HK-2 (cell line): ENCODE measurements at regions not wholly inside any gene's neighbourhood (a gene's known extent, or its start where the extent isn't known, plus 50 kb on each side); places are given as distances from the start of the nearest gene placed in this dataset.
"Not testable (repeated sequence)": the region's sequence is repeated elsewhere in the genome, so short reads cannot be mapped to it uniquely, and the experiment has no call there.

Experiments
- DNase-seq: peaks from one replicate; pipeline ENCODE4 v3.0.0-alpha.2; 2018; ENCODE audit not compliant: unreplicated experiment

- DNase-seq = no peak
Measured at GRCh38 chr11:82533628-82534327, 199.9 kb downstream of the FAM181B start.

- DNase-seq = no peak
Measured at GRCh38 chr11:82529936-82530335, 203.7 kb downstream of the FAM181B start.

- DNase-seq = no peak
Measured at GRCh38 chr11:82527081-82527584, 206.5 kb downstream of the FAM181B start.

DNA sequence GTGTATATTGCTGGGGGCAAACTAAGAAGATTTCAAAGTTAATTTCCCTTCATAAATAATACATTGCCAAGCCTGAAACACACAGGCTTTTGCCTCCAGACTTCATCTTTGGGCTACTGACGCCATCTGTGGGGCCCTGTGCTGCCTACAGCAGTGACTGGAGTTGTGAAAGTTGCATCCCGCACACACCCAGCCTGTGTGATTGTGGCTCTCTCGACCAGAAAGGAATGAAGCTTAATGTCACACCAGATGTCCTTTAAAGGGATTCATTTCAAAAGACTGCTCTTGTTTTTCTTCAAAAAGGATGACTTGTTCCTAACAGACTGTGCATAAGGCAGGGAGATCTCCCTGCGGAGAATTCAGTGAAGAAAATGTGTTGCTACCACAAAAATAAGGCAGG is 210.5 kb downstream of the FAM181B start:
- DNase-seq = no peak

DNA sequence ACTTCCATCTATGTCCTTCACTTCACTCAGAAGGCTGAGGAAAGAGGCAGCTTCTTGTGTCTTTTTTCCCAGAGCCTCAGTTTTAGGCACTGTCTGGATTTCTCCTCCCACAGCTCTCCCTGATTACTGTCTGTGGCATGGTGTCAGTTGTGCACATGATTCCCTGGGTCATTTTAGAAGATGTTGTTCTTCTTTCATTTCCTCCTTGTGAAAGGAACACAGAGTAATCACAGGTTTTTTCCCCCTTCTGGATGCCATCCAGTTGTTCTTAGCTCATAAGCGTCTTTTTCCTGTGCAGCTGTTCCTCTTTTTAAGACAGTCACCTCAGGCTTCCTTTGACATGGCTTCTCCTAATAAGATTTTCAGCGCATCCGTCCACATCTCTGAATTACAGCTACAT is 212.2 kb downstream of the FAM181B start:
- no peak for DNase-seq

GRCh38 chr11:82507288-82507687 is 226.4 kb downstream of the FAM181B start:
- no peak for DNase-seq

- DNase-seq = no peak
Measured at GRCh38 chr11:82505379-82505778, 228.3 kb downstream of the FAM181B start.

DNA sequence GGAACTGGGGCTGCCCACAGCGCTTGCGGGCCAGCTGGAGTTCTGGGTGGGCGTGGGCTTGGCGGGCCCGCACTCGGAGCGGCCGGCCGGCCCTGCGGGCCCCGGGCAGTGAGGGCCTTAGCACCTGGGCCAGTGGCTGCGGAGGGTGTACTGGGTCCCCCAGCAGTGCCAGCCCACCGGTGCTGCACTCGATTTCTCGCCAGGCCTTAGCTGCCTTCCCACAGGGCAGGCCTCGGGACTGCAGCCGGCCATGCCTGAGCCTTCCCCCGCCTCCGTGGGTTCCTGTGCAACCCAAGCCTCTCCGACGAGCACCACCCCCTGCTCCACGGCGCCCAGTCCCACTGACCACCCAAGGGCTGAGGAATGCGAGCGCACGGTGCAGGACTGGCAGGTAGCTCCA is 232.5 kb downstream of the FAM181B start:
- DNase-seq = not testable (repeated sequence)

DNA sequence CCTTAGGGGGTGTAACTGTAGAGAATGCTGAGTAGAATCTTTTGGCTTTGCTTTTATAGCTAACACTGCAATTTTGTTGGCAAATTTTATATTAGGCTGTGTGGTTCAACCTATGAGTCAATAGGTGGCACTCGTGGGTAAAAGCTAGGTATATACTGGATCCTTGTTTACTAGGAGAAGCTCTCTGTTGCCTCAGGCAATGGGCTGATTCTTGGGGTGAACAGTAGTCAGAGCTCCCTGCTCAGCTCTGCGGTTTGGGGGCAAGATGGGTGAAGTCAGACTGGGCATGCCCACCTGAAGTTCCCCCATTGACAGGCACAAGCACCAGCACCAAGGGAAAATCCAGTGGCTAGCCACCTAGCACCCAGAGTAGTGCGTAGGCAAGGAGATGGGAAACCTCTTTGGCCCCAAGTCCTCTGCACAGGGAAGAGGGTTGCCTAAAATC is 238.7 kb downstream of the FAM181B start:
- no peak for DNase-seq

- no peak for DNase-seq
Measured at GRCh38 chr11:82474876-82475275, 258.8 kb downstream of the FAM181B start.

DNA sequence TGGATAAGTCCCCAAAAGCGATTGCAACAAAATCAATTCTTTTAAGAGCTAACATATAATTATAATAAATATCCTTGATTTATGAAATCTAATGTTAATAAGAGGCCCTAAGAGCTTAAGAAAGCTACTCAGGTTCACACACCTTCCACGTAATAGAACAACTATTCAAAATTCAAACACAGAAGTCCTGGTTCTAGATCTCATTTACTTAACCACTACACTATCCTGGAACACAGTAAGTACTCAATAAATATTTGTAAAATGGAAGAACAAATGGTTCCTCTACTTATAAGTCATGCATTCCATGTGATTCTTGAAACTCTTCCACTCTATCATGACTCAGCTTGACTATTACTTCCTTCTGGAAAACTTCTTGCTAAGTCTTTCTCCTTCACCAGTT is 268.2 kb downstream of the FAM181B start:
- DNase-seq = no peak

- no peak for DNase-seq
Measured at GRCh38 chr11:82462608-82463242, 270.9 kb downstream of the FAM181B start.

GRCh38 chr11:82458761-82459160 is 274.9 kb downstream of the FAM181B start:
- no peak for DNase-seq

DNA sequence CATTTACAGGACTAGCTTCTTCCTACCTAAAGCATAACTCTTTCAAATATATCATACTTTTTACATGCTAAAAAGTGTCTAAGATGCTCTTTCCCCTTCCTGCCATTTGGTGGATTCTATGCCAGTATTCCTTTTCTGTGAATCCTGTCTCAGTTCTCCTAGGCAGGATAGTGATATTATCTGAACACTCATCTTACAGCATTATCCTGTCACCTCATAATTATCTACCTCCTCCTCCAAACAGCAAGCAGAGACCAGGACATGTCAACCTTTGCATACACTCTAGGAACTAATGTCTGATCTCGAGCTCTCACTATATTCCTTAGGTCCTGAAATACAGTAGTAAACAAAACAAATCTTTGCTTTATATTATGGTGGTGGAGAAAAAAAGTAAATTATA is 275.5 kb downstream of the FAM181B start:
- DNase-seq = no peak

DNA sequence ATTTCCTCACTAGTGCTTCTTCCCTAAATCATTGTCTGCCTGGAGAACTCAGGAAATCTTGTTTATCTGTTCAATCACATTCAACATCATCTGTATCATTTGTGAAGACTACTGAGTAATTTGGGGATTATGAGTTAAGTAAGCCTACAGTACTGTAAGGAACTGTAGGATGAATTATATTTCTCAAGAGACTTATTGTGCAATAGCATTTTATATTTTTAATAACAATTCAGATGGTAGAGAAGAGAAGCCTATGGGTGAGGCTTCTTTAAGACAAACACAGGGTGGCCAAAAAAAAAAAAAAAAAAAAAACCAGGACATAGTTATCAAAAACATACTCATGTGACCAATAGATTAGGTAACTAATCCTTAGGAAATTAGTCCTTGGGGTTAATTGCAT is 282.7 kb downstream of the FAM181B start:
- DNase-seq = no peak

DNA sequence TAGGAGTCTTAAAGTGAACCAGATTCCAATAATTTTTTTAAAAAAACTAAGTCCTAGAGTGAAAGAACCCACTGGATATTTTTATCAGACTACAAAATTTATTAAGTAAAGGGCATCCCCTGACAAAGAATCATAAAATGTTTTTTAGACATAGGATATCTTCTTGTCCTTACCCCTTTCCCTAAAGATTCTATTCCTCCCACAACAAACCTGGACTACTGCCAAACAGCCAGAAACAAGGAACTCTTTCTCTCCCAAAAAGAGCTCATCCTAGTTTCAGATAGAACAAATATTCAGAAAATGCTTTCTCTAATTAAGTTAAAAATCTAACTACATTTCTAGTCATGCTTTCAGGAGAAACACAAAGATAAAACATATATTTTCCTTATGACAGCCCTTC is 327.1 kb downstream of the FAM181B start:
- DNase-seq = no peak

- no peak for DNase-seq
Measured at GRCh38 chr11:82405421-82405820, 328.2 kb downstream of the FAM181B start.

DNA sequence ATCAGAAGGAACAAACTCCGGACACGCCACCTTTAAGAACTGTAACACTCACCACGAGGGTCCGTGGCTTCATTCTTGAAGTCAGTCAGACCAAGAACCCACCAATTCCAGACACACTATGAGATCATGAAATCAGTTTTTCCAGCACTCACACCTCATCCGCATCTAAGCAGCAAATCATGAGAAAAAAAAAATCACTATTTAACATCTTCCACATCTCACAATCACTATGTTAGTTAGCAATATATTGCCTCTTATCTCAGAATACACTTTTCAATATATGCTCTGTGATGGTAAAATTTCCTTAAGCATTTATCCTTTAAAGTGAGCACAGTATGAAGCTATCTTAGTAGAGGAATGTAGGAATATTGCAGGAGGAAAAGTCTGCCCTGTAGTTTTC is 328.7 kb downstream of the FAM181B start:
- DNase-seq = no peak

GRCh38 chr11:82403640-82404305 is 329.9 kb downstream of the FAM181B start:
- DNase-seq = no peak

- no peak for DNase-seq
Measured at GRCh38 chr11:82398300-82398815, 335.3 kb downstream of the FAM181B start.

- not testable (repeated sequence) for DNase-seq
Measured at GRCh38 chr11:82396639-82397038, 337.0 kb downstream of the FAM181B start.

- DNase-seq = no peak
Measured at GRCh38 chr11:82384308-82384707, 349.4 kb downstream of the FAM181B start.
